K562 (cell line): ENCODE measurements at regions not wholly inside any gene's neighbourhood (a gene's known extent, or its start where the extent isn't known, plus 50 kb on each side); places are given as distances from the start of the nearest gene placed in this dataset.

Experiments used
- ATAC-seq: fragments of 200-7000 bp; cut with Tn5 transposase; 3 replicates; pipeline ENCODE4 v1.9.1; 2020; ENCODE audit warnings: moderate library complexity
- BruUV-seq: library from RNA; stranded (reverse); fragments of 400-500 nt; replicated peaks from 2 replicates; lab custom pipeline; 2021; lab: Mats Ljungman, UMichigan
- CTCF ChIA-PET: fragments of 300-600 bp; formaldehyde crosslinking; extraction: SDS; loops from one replicate; lab custom pipeline; 2021; ENCODE audit warnings: low intra/inter-chr PET ratio; lab: Yijun Ruan, JAX
- POLR2A ChIA-PET: fragments of 300-600, 350-650 bp; sonication (Branson Sonifier 250); formaldehyde crosslinking; extraction: SDS; loops from one replicate; lab custom pipeline; 2021; ENCODE audit warnings: antibody characterized with exemption, inconsistent platforms; lab: Yijun Ruan, JAX
- DNase-seq, 4 experiments: peaks; one replicate each; pipeline versions ENCODE4 v3.0.0 to v3.0.0-alpha.2; 2011 to 2018; ENCODE audit warnings: low spot score in 3 of 4, mixed read lengths in 3 of 4; ENCODE audit errors: extremely low read depth in 1 of 4
- FAIRE-seq: peaks from 2 replicates; lab custom pipeline; 2011; peaks lifted over from hg19 to GRCh38; lab: Jason Lieb, UNC
- H2AFZ ChIP-seq: 2 replicates; pipeline ENCODE4 v1.6.0; 2011; ENCODE audit warnings: low read depth, low read length, control low read depth, inconsistent platforms
- H3K27ac ChIP-seq: fragments of 200-600 bp; 3 replicates; pipeline ENCODE4 v1.8.0; 2011; ENCODE audit warnings: low read depth, mild to moderate bottlenecking, control low read depth, inconsistent platforms, low read length, moderate library complexity, mixed read lengths; ENCODE audit errors: extremely low read depth
- H3K27me3 ChIP-seq, 2 experiments: fragments of 300-600 bp in 1 of 2; 2 replicates in 1 of 2; 3 replicates in 1 of 2; pipeline versions ENCODE4 v1.6.0 to v1.8.0; 2011; ENCODE audit warnings: inconsistent platforms in 2 of 2, low read length in 2 of 2, mild to moderate bottlenecking in 1 of 2, mixed read lengths in 1 of 2, moderate library complexity in 1 of 2; ENCODE audit not compliant: control insufficient read depth in 2 of 2, insufficient read depth in 2 of 2
- H3K36me3 ChIP-seq: fragments of 300-600 bp; 3 replicates; pipeline ENCODE4 v1.8.0; 2011; ENCODE audit warnings: mild to moderate bottlenecking, low read length, inconsistent platforms; ENCODE audit not compliant: control insufficient read depth, insufficient read depth
- H3K4me1 ChIP-seq, 2 experiments: fragments of 200-600 bp in 1 of 2; replicated peaks in 1 of 2; 2 replicates in 1 of 2; 3 replicates in 1 of 2; pipeline versions ENCODE4 v1.5.1 to v1.8.0; 2011; ENCODE audit warnings: inconsistent platforms in 2 of 2, low read length in 2 of 2, mild to moderate bottlenecking in 1 of 2, mixed read lengths in 1 of 2, moderate library complexity in 1 of 2; ENCODE audit not compliant: control insufficient read depth in 2 of 2, insufficient read depth in 2 of 2
- H3K4me2 ChIP-seq: 2 replicates; pipeline ENCODE4 v1.6.1; 2011; ENCODE audit warnings: low read length, control low read depth, inconsistent platforms, mixed read lengths; ENCODE audit not compliant: insufficient read depth
- H3K4me3 ChIP-seq: fragments of 200-600 bp; sonication (generic), shearing (Covaris generic); 2 replicates; pipeline ENCODE4 v1.5.1; 2016; ENCODE audit warnings: control low read depth, inconsistent platforms
- H3K79me2 ChIP-seq: fragments of 200-600 bp; 3 replicates; pipeline ENCODE4 v1.8.0; 2011; ENCODE audit warnings: low read length, inconsistent platforms; ENCODE audit not compliant: control insufficient read depth, insufficient read depth
- H3K9ac ChIP-seq, 2 experiments: 2 replicates each; pipeline versions ENCODE4 v1.6.0 to v1.6.1; 2011; ENCODE audit warnings: low read depth in 2 of 2, low read length in 2 of 2, control low read depth in 1 of 2, inconsistent platforms in 1 of 2, mild to moderate bottlenecking in 1 of 2, mixed read lengths in 1 of 2; ENCODE audit not compliant: insufficient read depth in 1 of 2
- H3K9me1 ChIP-seq: one replicate; pipeline ENCODE4 v1.6.0; 2011; ENCODE audit warnings: inconsistent platforms, mild to moderate bottlenecking, low read length, moderate library complexity; ENCODE audit not compliant: control insufficient read depth, insufficient read depth
- H3K9me3 ChIP-seq: replicated peaks from 2 replicates; pipeline ENCODE4 v1.5.1; 2011; ENCODE audit warnings: low read depth, low read length, inconsistent platforms; ENCODE audit not compliant: control insufficient read depth, insufficient read depth
- H4K20me1 ChIP-seq: replicated peaks from 2 replicates; pipeline ENCODE4 v1.6.1; 2011; ENCODE audit warnings: low read length, inconsistent platforms, mixed read lengths; ENCODE audit not compliant: control insufficient read depth, insufficient read depth
- CEBPG ChIP-seq, 3 experiments: fragments of 200-800 bp in 1 of 3; sonication (Bioruptor generic) in 1 of 3; sonication (generic) in 1 of 3; formaldehyde crosslinking in 1 of 3; IDR thresholded peaks in 2 of 3; conservative IDR thresholded peaks in 1 of 3; 2 replicates each; pipeline versions ENCODE4 v1.6.1 to v1.8.0; 2016 to 2022; ENCODE audit warnings: missing compliant biosample characterization in 2 of 3, missing genetic modification characterization in 2 of 3, mild to moderate bottlenecking in 1 of 3, missing genetic modification reagents in 1 of 3
- FOXJ2 ChIP-seq: fragments of 200-800 bp; sonication (Bioruptor generic); IDR thresholded peaks from 2 replicates; pipeline ENCODE4 v1.6.1; 2016; ENCODE audit warnings: missing genetic modification characterization, missing compliant biosample characterization
- MYC ChIP-seq, 2 experiments: fragments of 250-450 bp in 1 of 2; sonication (Bioruptor Pico) in 1 of 2; IDR thresholded peaks; 2 replicates each; pipeline versions ENCODE4 v1.5.1 to v1.6.1; 2012 to 2021; ENCODE audit warnings: low read depth in 2 of 2, borderline replicate concordance in 1 of 2, improper control_type of control experiment in 1 of 2, low read length in 1 of 2, mild to moderate bottlenecking in 1 of 2, moderate library complexity in 1 of 2
- NELFE ChIP-seq: IDR thresholded peaks from 2 replicates; pipeline ENCODE4 v1.6.1; 2011; ENCODE audit warnings: mild to moderate bottlenecking; ENCODE audit not compliant: insufficient read depth, insufficient read length
- NFXL1 ChIP-seq: fragments of 450-650 bp; formaldehyde crosslinking; IDR thresholded peaks from 2 replicates; pipeline ENCODE4 v1.4.0; 2021; ENCODE audit warnings: mild to moderate bottlenecking
- NR2C1 ChIP-seq, 2 experiments: fragments of 450-650 bp; IDR thresholded peaks; 2 replicates each; pipeline ENCODE4 v1.6.1; 2017; ENCODE audit warnings: mild to moderate bottlenecking in 2 of 2, antibody characterized with exemption in 1 of 2, inconsistent platforms in 1 of 2, missing compliant biosample characterization in 1 of 2, missing genetic modification characterization in 1 of 2
- PHB2 ChIP-seq: fragments of 450-650 bp; IDR thresholded peaks from 2 replicates; pipeline ENCODE4 v1.6.1; 2017; ENCODE audit warnings: low read depth
- PHF20 ChIP-seq: fragments of 450-650 bp; IDR thresholded peaks from 2 replicates; pipeline ENCODE4 v1.6.1; 2018; ENCODE audit not compliant: partially characterized antibody
- PYGO2 ChIP-seq: fragments of 450-650 bp; IDR thresholded peaks from 2 replicates; pipeline ENCODE4 v1.6.1; 2016; ENCODE audit warnings: mild to moderate bottlenecking, missing genetic modification characterization, moderate library complexity, missing compliant biosample characterization
- SRSF1 ChIP-seq: fragments of 200-400 bp; formaldehyde crosslinking; IDR thresholded peaks from 2 replicates; pipeline ENCODE4 v1.6.1; 2017; ENCODE audit warnings: mild to moderate bottlenecking, low read depth, low read length, moderate library complexity
- USF2 ChIP-seq: sonication (generic); formaldehyde crosslinking; IDR thresholded peaks from 2 replicates; pipeline ENCODE4 v1.5.0; 2020; ENCODE audit warnings: missing genetic modification reagents
- ZNF316 ChIP-seq: fragments of 450-650 bp; IDR thresholded peaks from 2 replicates; pipeline ENCODE4 v1.6.1; 2016
- WGBS: fragments of 100-300 bp; shearing (Covaris generic); methylation state at CpG from one replicate; pipeline ENCODE4 v1.1.6; 2016; ENCODE audit warnings: low coverage, mixed read lengths; ENCODE audit not compliant: insufficient coverage; ENCODE audit errors: missing lambda C conversion rate; 5-methylcytosine and 5-hydroxymethylcytosine counted together
- in situ Hi-C: fragments of 300-500 bp; cut with MboI; formaldehyde crosslinking; loops from 4 replicates; pipeline ENCODE4 v1.15.0; 2018; ENCODE audit warnings: inconsistent platforms, mixed read lengths
- intact Hi-C: fragments of 100-400 bp; cut with micrococcal nuclease; formaldehyde crosslinking; loops from 2 replicates; pipeline ENCODE4 v1.14.2; 2022

DNA sequence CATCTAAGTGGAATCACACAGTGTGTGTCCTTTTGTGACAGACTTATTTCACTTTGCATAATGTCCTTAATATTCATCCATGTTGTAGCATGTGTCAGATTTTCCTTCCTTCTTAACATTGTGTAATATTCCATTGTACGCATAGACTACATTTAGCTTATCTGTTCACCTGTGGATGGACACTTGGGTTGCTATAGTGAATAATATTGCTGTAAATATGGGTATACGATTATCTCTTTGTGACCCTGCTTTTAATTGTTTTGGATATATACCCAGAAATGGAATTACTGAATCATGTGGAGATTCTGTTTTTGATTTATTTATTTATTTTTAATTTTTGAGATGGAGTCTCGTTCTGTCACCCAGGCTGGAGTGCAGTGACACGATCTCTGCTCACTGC is 63.0 kb upstream of the ATP5PO start:
- POLR2A ChIA-PET: interaction anchor here (4.3 kb wide), 1 partner anchor 10 kb away, joined by 24 read pairs; no protein-coding TSS in a partner anchor
- Histone ChIP-seq H3K9me3 (no peaks in the 10 kb centered on the region), H3K79me2 (no peaks in the 10 kb centered on the region), H3K27me3 (no peaks in the 10 kb centered on the region), H3K4me2 (no peak overlapping the region), H3K4me1 (peaks cover 12 to 33% of the 10 kb centered on the region in 2 experiments; a peak in 4 of 5 replicates), H4K20me1 (no peaks in the 10 kb centered on the region), H3K9me1 (no peaks in the 10 kb centered on the region), H3K27ac (no peak overlapping the region), H3K36me3 (no peaks in the 10 kb centered on the region), H2AFZ (no peak overlapping the region), H3K4me3 (no peak overlapping the region), H3K9ac (no peak overlapping the region)
- intact Hi-C loops (loop anchor here (5.0 to 10.0 kb wide), 3 partner anchors 41 to 394 kb away; partner anchors contain the start of gene DONSON), in situ Hi-C loops (no loop called here)
- ATAC-seq (no peak), FAIRE-seq (no peak), DNase-seq (no peak)
- TF ChIP-seq NFXL1 (CRISPR knock-in tag) (no peak), NR2C1 (IDR thresholded peaks at IDR 0.05) (no peak), NR2C1 (tag; IDR thresholded peaks at IDR 0.05) (no peak), USF2 (CRISPR knock-in tag) (no peak), PHB2 (no peak), SRSF1 (no peak), PHF20 (no peak), ZNF316 (no peak), MYC (IDR thresholded peaks at IDR 0.05; ENCODE audit: low read depth, low read length) (no peak), MYC (CRISPR knock-in tag; IDR thresholded peaks at IDR 0.05; ENCODE audit: borderline replicate concordance, low read depth) (no peak), NELFE (no peak), FOXJ2 (tag) (peak; percentile 91), PYGO2 (tag) (0 out of 2 replicates have a peak, but pooled peaks have one; percentile 12), CEBPG (CRISPR knock-in tag; IDR thresholded peaks at IDR 0.05) (no peak), CEBPG (tag; conservative IDR thresholded peaks at IDR 0.05 in 1 of 2, IDR thresholded peaks at IDR 0.05 in 1 of 2) (peak in 1 of 2 experiments; percentile 63; a peak in 2 of 4 replicates)
- 72% methylated on average over 4 of the region's 4 CpGs for WGBS
- BruUV-seq: no TSS peak
- CTCF ChIA-PET: no interaction called here
